Esophagus mucosa (tissue), 1 donor: ENCODE measurements at regions not wholly inside any gene's neighbourhood (a gene's known extent, or its start where the extent isn't known, plus 50 kb on each side); places are given as distances from the start of the nearest gene placed in this dataset.

Experiments used
- ATAC-seq: fragments of 200-7000 bp; cut with Tn5 transposase; one replicate; pipeline ENCODE4 v1.9.1; 2020
- donor health status: DM: yes; HTN: yes; CAD: no.

DNA sequence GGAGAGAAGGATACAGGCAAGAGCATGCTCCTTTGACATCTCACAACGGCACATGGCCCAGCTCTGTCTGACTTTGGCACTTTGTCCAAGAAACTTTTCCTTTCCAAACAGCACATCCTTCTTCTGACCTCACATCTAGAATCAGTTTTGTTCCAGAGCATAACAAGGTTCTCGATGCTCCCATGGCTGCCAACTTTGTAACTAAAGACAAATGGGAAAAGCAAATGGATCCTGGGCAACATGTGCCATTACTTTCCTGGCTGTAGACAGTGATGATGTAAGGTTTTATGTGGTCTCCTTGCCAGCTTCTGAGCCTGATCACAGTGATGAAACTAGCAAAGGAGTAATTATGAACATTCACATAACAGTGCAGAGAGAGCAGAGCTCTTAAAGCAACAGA, 171.8 kb upstream of the C1orf87 start:
- ATAC-seq = no peak

GRCh38 chr1:60244906-60245305, 171.3 kb upstream of the C1orf87 start:
- no peak for ATAC-seq

GRCh38 chr1:60235275-60235674, 161.7 kb upstream of the C1orf87 start:
- ATAC-seq = no peak

- no peak for ATAC-seq
Observed at GRCh38 chr1:60234776-60235175, 161.2 kb upstream of the C1orf87 start.

- no peak for ATAC-seq
Observed at GRCh38 chr1:60229821-60230220, 156.3 kb upstream of the C1orf87 start.

DNA sequence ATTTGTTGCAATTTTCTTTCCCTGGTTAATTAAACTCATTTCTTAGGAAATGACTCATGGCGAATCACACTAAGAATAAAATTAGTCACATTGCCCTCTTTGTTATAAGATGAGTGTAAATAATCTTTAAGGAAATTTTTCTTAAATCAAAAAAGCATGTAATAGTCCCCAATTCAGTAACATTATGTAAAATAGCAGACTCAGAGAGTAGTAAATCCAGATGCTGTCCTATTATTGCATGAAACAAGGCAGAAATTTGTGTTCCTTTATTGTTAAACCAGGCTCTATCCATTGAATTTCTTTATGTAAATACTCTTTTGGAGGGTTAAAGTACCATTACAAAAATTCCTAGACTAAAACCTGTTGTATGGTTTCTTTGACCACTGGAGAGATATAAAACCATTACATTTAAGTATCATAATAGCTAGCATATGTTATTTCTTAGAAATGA, 154.5 kb upstream of the C1orf87 start:
- ATAC-seq = no peak

DNA sequence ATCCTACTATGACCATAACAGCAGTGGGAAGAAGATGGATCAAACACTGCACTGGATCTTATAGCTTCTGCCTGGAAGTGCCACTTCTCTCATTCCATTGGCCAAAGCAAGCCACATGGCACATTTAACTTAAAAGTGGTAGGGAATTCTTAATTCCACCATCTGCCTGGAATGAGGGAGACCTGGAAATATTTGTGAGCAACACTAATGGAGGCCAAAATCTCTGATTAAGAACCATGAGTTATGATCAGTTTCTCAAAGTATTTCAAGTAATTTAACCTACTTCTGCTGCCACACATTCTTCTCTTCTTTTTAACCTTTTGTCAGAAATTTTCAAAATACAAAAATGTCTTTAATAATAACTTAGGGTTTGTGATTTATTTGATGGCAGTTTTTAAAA, 154.0 kb upstream of the C1orf87 start:
- no peak for ATAC-seq

GRCh38 chr1:60225486-60225885, 151.9 kb upstream of the C1orf87 start:
- ATAC-seq = no peak

GRCh38 chr1:60224523-60224922, 151.0 kb upstream of the C1orf87 start:
- no peak for ATAC-seq

DNA sequence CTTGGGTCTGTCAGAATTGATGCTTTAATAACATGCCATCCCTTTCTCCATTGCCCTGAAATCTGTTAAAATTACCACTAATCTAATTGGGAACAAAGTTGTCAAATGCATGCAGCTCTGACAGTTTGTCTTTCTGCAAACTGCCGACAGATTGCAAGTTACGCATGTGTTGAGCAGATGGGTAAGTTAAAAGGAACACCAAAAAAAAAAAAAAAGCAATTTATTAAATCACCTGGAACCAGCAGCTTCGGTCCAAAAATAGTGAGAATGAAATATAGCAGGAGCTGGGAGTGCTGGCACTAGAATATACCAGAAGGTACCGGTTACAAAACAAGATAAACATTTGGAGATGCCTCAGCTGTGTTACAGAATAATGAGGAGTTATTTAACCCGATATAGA, 149.6 kb upstream of the C1orf87 start:
- no peak for ATAC-seq

DNA sequence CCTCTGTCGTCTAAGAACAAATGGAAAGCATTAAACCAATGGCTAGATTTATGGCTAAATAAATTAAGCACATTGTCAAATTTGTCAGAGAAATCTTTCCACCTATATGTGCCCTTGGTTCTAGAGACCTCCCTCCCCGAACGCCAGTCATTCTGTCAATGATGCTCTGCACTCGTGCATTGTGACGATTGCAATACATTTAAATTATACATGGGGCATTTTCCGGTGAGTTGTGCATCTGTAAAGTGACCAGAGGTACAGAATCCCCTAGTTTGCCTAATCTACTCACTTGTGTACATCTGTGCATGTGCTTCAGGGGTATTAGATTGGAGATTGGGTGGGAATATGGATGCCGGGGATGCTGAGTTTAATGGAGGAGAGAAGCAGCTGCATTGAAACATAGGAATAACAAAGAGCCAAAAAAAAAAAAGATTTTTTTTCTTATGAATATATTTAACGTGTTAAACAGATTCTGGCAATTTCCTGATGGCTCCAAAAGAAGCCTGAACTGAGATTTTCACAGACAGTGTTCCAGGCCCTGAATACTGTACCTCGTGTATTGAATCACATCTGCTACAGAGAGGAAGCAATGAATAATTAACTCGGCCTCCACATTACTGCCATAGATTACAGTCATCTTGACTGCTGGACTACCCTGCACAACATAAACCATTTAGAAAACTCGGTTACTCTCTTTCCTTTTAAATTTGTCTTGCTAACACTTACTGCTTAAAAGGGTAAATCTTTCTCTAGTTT, 149.0 kb upstream of the C1orf87 start:
- no peak for ATAC-seq

DNA sequence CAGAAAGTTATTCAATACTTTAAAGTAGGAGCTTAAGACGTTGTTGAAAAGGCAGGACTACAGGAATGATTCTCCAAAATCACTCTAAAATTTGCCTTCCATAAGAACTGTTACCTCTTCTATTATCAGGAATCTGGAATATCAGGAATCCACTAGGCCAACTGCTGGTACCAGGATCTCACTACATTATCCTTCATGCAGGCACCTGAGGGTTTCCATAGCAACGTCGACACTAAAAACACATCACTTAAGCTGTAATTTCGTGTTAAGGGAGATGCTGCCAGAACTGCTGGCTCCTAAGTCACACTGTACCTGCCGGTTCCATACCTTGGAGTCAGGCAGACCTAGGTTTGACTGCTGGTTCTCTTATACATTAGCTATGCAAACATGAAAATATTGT, 139.7 kb upstream of the C1orf87 start:
- no peak for ATAC-seq

GRCh38 chr1:60196026-60196425, 122.5 kb upstream of the C1orf87 start:
- ATAC-seq = no peak

DNA sequence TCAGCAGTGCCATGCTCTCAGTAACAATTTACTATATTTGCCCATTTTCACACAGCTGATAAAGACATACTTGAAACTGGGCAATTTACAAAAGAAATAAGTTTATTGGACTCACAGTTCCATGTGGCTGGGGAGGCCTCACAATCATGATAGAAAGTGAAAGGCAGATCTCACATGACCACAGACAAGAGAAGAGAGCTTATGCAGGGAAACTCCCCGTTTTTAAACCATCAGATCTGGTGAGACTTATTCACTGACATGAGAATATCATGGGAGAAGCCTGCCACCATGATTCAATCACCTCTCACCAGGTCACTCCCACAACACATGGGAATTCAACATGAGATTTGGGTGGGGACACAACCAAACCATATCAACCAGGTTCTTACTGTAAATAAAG, 112.1 kb upstream of the C1orf87 start:
- no peak for ATAC-seq

- no peak for ATAC-seq
Observed at GRCh38 chr1:60184521-60184920, 111.0 kb upstream of the C1orf87 start.

DNA sequence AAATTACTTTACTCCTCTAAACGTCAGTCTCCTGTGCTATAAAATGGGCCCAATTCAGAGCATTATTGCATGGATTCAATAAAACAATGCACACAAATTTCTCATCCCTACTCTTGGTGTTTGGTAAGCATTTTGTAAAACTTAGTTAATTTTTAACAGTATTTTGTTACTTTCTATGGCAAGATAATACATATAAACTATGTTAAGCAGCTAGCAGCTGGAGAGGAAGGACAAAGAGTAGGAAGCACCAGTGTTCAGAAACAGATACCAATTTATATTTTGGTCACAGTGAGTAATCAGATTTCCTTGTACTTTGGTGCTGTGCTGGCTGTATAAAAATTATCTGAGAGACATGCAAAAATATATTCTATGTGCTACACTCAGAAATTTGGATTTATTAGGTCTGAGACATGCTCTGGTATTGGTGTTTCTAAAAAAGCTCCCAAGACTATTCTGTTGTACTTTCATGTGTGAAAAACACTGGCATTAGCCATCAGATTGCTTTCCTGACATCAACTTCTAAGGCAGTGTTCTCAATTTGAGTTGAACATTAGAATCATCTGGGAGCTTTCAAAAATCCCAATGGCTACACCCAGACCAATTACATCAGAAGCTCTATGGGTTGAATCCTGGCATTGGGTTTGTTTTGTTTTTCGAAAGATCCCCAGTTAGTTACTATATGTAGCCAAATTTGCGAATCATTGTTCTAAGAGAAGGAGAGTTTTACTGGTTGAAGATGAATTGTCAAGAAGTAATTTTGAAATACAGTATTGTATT, 100.3 kb upstream of the C1orf87 start:
- no peak for ATAC-seq

GRCh38 chr1:60173006-60173405, 99.4 kb upstream of the C1orf87 start:
- ATAC-seq = no peak

DNA sequence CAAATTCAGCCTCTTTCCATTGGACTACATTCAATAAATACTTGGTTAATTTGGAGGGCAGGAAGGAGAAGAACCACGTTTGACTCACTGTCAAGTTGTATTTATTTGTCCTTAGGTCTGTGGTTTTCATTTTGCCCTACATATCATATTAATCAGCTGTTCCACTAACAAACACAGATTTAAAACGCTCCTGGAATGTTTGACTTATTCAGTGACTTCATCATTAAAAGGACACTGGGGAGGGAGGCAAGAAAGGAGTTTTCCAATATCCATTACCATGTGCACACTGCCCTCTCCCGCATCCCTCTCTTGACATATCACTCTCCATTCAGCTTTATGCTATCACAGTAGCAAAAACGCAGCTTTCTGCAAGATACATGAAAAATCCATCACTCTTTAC, 98.2 kb upstream of the C1orf87 start:
- no peak for ATAC-seq

GRCh38 chr1:60170709-60171108, 97.1 kb upstream of the C1orf87 start:
- ATAC-seq = no peak

- ATAC-seq = no peak
Observed at GRCh38 chr1:60169206-60169605, 95.6 kb upstream of the C1orf87 start.

DNA sequence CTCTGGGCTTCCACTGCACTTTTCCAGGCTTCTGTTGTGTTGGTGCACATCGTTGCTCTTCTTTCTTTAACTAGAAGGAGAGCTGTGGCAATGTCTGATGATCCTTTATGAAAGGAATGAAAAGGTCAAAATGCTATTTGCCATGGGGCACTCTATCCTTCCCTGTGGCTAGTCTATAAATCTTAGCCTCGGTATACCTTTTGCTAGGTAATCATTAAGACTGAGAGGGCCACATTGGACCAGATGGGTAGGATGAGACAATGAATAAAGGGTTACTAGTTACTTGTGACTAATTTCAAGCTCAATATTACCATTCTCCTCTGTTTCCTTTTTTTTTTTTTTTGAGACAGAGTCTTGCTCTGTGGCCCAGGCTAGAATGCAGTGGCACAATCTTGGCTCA, 89.4 kb upstream of the C1orf87 start:
- no peak for ATAC-seq

DNA sequence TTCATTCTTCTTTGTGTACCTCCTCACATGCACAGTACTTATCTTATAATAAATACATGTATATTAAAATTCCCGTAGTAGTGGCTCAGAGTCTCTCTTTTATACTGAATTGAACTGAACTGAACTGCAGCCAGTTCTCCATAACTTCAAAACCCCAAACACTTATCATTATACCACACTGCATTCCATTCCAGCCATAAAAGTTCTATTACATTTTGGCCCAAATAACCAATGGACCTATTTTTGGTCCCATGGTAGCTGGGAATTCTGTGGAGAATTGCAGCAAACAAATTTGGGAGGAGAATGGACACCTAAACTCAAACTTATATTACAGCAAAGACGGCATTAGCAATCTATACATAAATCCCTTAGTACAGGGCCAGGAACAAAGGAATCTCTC, 86.6 kb upstream of the C1orf87 start:
- ATAC-seq = no peak

- no peak for ATAC-seq
Observed at GRCh38 chr1:60156371-60156770, 82.8 kb upstream of the C1orf87 start.

DNA sequence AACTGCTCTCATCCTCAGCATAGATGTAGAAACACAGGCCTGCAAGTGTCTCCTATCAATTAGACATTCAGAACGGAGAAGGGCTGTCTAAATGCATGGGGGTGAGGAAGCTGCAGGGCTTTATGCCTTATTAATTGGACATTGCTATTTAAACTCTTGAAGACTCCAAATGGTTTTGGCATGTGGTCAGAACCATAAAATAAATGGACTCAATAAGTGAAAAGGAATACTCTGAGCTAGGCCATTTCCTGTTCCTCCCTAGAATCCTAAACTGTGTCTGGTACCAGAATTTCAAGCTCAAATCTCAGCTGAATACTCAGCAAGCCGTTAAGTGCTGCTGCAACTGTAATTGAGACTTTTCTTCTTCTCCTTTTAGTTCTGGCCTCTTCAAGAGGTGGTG, 80.4 kb upstream of the C1orf87 start:
- ATAC-seq = no peak
